ENCODE measurements at regions not wholly inside any gene's neighbourhood (a gene's known extent, or its start where the extent isn't known, plus 50 kb on each side); places are given as distances from the start of the nearest gene placed in this dataset.

GRCh38 chr14:29454026-29454693 lies 473.5 kb downstream of the PRKD1 start:
- intact Hi-C loops (cut with micrococcal nuclease) = no loop called here
- H3K9me3 Mint-ChIP-seq = peaks cover 0 to 15% (median 2%) of the 10 kb centered on the region in 8 donors
- no peaks in the 10 kb centered on the region for H3K36me3 Mint-ChIP-seq
- H3K27me3 ChIP-seq (ENCODE audit: insufficient read depth, low read length) = no peaks in the 10 kb centered on the region
- no peak for DNase-seq
- POLR2A ChIA-PET (ENCODE audit: partially characterized antibody) = no interaction called here
- no peak overlapping the region for H3K27ac Mint-ChIP-seq
- CTCF ChIA-PET (ENCODE audit: partially characterized antibody) = no interaction called here
- H3K9me3 ChIP-seq (ENCODE audit: control insufficient read depth in 1 of 2, low read length in 2 of 2) = no peaks in the 10 kb centered on the region
- no peaks in the 10 kb centered on the region for H3K4me1 Mint-ChIP-seq
- H3K27me3 Mint-ChIP-seq = no peaks in the 10 kb centered on the region
- H3K4me3 ChIP-seq (ENCODE audit: low read length in 2 of 2) = no peak overlapping the region
- no peak overlapping the region for H3K27ac ChIP-seq (ENCODE audit: low read depth, low read length)
- no peak overlapping the region for H3K4me3 Mint-ChIP-seq
- H3K4me1 ChIP-seq (ENCODE audit: insufficient read depth, low read length) = no peaks in the 10 kb centered on the region
- H3K36me3 ChIP-seq (ENCODE audit: insufficient read depth, low read length) = no peaks in the 10 kb centered on the region

DNA sequence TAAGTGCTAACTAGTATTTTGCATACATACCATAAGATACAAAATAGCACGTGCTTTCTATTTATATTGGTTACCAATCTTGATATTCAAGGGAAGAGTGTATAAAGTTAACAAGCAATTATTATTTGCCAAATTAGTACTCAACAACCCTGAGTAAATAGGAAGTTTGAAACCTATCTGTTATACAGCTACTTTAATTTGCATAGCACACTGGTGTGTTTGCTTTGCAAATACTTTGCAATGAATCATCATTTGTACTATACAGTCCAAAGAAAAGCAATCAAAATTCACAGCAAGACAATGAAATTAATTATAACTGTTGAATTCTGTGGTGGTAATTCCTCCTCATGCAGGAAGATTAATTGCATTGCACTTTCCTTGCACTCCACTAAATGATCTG lies 469.1 kb downstream of the PRKD1 start:
- Histone ChIP-seq H3K27ac (ENCODE audit: low read depth, low read length) (no peak overlapping the region), H3K27me3 (ENCODE audit: insufficient read depth, low read length) (no peaks in the 10 kb centered on the region), H3K9me3 (ENCODE audit: control insufficient read depth in 1 of 2, low read length in 2 of 2) (no peaks in the 10 kb centered on the region), H3K36me3 (ENCODE audit: insufficient read depth, low read length) (no peaks in the 10 kb centered on the region), H3K4me1 (ENCODE audit: insufficient read depth, low read length) (no peaks in the 10 kb centered on the region), H3K4me3 (ENCODE audit: low read length in 2 of 2) (no peak overlapping the region)
- H3K36me3 Mint-ChIP-seq = no peaks in the 10 kb centered on the region
- no peaks in the 10 kb centered on the region for H3K4me1 Mint-ChIP-seq
- POLR2A ChIA-PET (ENCODE audit: partially characterized antibody) = no interaction called here
- no peaks in the 10 kb centered on the region for H3K27me3 Mint-ChIP-seq
- H3K27ac Mint-ChIP-seq = no peak overlapping the region
- CTCF ChIA-PET (ENCODE audit: partially characterized antibody) = no interaction called here
- intact Hi-C loops (cut with micrococcal nuclease) = no loop called here
- no peak overlapping the region for H3K4me3 Mint-ChIP-seq
- no peak for DNase-seq
- H3K9me3 Mint-ChIP-seq = peaks cover 0 to 14% (median 3%) of the 10 kb centered on the region in 8 donors

GRCh38 chr14:29459531-29459930 lies 468.1 kb downstream of the PRKD1 start:
- intact Hi-C loops (cut with micrococcal nuclease) = no loop called here
- Mint-ChIP-seq H3K4me3 (no peak overlapping the region), H3K27ac (no peak overlapping the region), H3K27me3 (no peaks in the 10 kb centered on the region), H3K4me1 (no peaks in the 10 kb centered on the region), H3K9me3 (peaks cover 0 to 14% (median 4%) of the 10 kb centered on the region in 8 donors), H3K36me3 (no peaks in the 10 kb centered on the region)
- Histone ChIP-seq H3K4me3 (ENCODE audit: low read length in 2 of 2) (no peak overlapping the region), H3K27ac (ENCODE audit: low read depth, low read length) (no peak overlapping the region), H3K36me3 (ENCODE audit: insufficient read depth, low read length) (no peaks in the 10 kb centered on the region), H3K4me1 (ENCODE audit: insufficient read depth, low read length) (no peaks in the 10 kb centered on the region), H3K27me3 (ENCODE audit: insufficient read depth, low read length) (no peaks in the 10 kb centered on the region), H3K9me3 (ENCODE audit: control insufficient read depth in 1 of 2, low read length in 2 of 2) (no peaks in the 10 kb centered on the region)
- DNase-seq = no peak
- ChIA-PET CTCF (ENCODE audit: partially characterized antibody) (no interaction called here), POLR2A (ENCODE audit: partially characterized antibody) (no interaction called here)

DNA sequence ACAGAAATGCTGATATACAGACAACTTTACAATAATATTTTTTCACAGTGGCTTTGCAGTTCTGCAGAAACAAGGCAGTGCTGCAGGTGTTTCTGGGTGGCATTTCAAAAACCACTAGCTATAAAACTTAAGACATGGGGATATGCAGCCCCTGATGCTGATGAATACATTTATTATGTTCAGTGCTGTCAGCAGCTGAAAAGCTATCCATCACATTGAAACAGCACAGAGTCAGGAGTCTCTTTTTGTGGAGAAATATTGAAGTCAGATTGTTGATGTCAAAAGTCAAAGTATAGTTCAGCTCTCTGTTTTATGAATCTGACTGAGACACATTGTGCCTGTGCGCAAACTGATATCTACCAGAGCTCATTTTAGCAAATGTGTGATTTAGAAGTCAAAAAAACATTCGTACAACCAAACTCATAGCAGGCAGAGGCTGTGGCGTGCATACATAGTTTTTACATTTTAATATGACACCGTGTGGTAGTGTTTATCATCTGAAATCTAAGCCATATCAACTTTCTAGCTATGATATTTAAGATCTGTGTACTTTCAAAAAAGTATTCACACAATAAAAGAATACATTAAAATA lies 467.6 kb downstream of the PRKD1 start:
- no peaks in the 10 kb centered on the region for H3K36me3 ChIP-seq (ENCODE audit: insufficient read depth, low read length)
- intact Hi-C loops (cut with micrococcal nuclease) = no loop called here
- ChIA-PET POLR2A (ENCODE audit: partially characterized antibody) (no interaction called here), CTCF (ENCODE audit: partially characterized antibody) (no interaction called here)
- no peak overlapping the region for H3K4me3 ChIP-seq (ENCODE audit: low read length in 2 of 2)
- H3K4me1 ChIP-seq (ENCODE audit: insufficient read depth, low read length) = no peaks in the 10 kb centered on the region
- no peak overlapping the region for H3K27ac ChIP-seq (ENCODE audit: low read depth, low read length)
- DNase-seq = no peak
- no peak overlapping the region for H3K27ac Mint-ChIP-seq
- no peaks in the 10 kb centered on the region for H3K36me3 Mint-ChIP-seq
- no peaks in the 10 kb centered on the region for H3K4me1 Mint-ChIP-seq
- H3K9me3 ChIP-seq (ENCODE audit: control insufficient read depth in 1 of 2, low read length in 2 of 2) = no peaks in the 10 kb centered on the region
- peaks cover 0 to 14% (median 5%) of the 10 kb centered on the region in 8 donors for H3K9me3 Mint-ChIP-seq
- no peaks in the 10 kb centered on the region for H3K27me3 Mint-ChIP-seq
- no peaks in the 10 kb centered on the region for H3K27me3 ChIP-seq (ENCODE audit: insufficient read depth, low read length)
- H3K4me3 Mint-ChIP-seq = no peak overlapping the region

GRCh38 chr14:29461101-29461500 lies 466.5 kb downstream of the PRKD1 start:
- no peaks in the 10 kb centered on the region for H3K4me1 Mint-ChIP-seq
- intact Hi-C loops (cut with micrococcal nuclease) = no loop called here
- H3K27me3 ChIP-seq (ENCODE audit: insufficient read depth, low read length) = no peaks in the 10 kb centered on the region
- H3K9me3 ChIP-seq (ENCODE audit: control insufficient read depth in 1 of 2, low read length in 2 of 2) = no peaks in the 10 kb centered on the region
- DNase-seq = no peak
- H3K9me3 Mint-ChIP-seq = peaks cover 0 to 13% (median 4%) of the 10 kb centered on the region in 8 donors
- no peak overlapping the region for H3K4me3 Mint-ChIP-seq
- H3K36me3 Mint-ChIP-seq = no peaks in the 10 kb centered on the region
- no peak overlapping the region for H3K27ac ChIP-seq (ENCODE audit: low read depth, low read length)
- H3K4me3 ChIP-seq (ENCODE audit: low read length in 2 of 2) = no peak overlapping the region
- H3K36me3 ChIP-seq (ENCODE audit: insufficient read depth, low read length) = no peaks in the 10 kb centered on the region
- H3K27me3 Mint-ChIP-seq = no peaks in the 10 kb centered on the region
- H3K27ac Mint-ChIP-seq = no peak overlapping the region
- no peaks in the 10 kb centered on the region for H3K4me1 ChIP-seq (ENCODE audit: insufficient read depth, low read length)
- CTCF ChIA-PET (ENCODE audit: partially characterized antibody) = no interaction called here
- POLR2A ChIA-PET (ENCODE audit: partially characterized antibody) = no interaction called here

DNA sequence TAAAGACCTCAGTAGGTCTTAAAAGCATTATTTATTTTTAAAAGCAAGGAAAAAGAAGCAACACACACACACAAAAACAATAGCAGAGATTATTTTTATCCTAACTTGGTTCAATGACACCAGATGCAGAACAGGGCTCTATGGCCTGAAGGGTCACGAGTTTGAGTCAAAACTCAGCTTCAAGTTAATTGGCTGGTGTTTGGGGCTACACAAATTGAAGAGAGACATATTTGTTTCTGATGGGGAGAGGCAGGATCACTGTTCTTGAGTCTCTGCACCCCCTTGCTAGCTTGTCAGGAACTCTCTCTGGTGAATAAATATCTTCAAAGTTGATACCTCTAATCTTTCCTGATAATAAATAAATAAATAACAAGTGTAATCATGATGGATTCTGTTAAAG lies 466.1 kb downstream of the PRKD1 start:
- intact Hi-C loops (cut with micrococcal nuclease) = no loop called here
- no peak overlapping the region for H3K27ac ChIP-seq (ENCODE audit: low read depth, low read length)
- Mint-ChIP-seq H3K27me3 (no peaks in the 10 kb centered on the region), H3K27ac (no peak overlapping the region), H3K4me1 (no peaks in the 10 kb centered on the region), H3K9me3 (peaks cover 0 to 13% (median 4%) of the 10 kb centered on the region in 8 donors), H3K36me3 (no peaks in the 10 kb centered on the region), H3K4me3 (no peak overlapping the region)
- no peak overlapping the region for H3K4me3 ChIP-seq (ENCODE audit: low read length in 2 of 2)
- ChIA-PET CTCF (ENCODE audit: partially characterized antibody) (no interaction called here), POLR2A (ENCODE audit: partially characterized antibody) (no interaction called here)
- H3K4me1 ChIP-seq (ENCODE audit: insufficient read depth, low read length) = no peaks in the 10 kb centered on the region
- no peaks in the 10 kb centered on the region for H3K9me3 ChIP-seq (ENCODE audit: control insufficient read depth in 1 of 2, low read length in 2 of 2)
- DNase-seq = no peak
- no peaks in the 10 kb centered on the region for H3K27me3 ChIP-seq (ENCODE audit: insufficient read depth, low read length)
- H3K36me3 ChIP-seq (ENCODE audit: insufficient read depth, low read length) = no peaks in the 10 kb centered on the region

GRCh38 chr14:29462321-29462720 lies 465.3 kb downstream of the PRKD1 start:
- ChIA-PET CTCF (ENCODE audit: partially characterized antibody) (no interaction called here), POLR2A (ENCODE audit: partially characterized antibody) (no interaction called here)
- Histone ChIP-seq H3K4me1 (ENCODE audit: insufficient read depth, low read length) (no peaks in the 10 kb centered on the region), H3K36me3 (ENCODE audit: insufficient read depth, low read length) (no peaks in the 10 kb centered on the region), H3K4me3 (ENCODE audit: low read length in 2 of 2) (no peak overlapping the region), H3K27me3 (ENCODE audit: insufficient read depth, low read length) (no peaks in the 10 kb centered on the region), H3K27ac (ENCODE audit: low read depth, low read length) (no peak overlapping the region), H3K9me3 (ENCODE audit: control insufficient read depth in 1 of 2, low read length in 2 of 2) (no peaks in the 10 kb centered on the region)
- peaks cover 0 to 13% (median 5%) of the 10 kb centered on the region in 8 donors for H3K9me3 Mint-ChIP-seq
- no peaks in the 10 kb centered on the region for H3K36me3 Mint-ChIP-seq
- H3K27ac Mint-ChIP-seq = no peak overlapping the region
- no peak for DNase-seq
- H3K27me3 Mint-ChIP-seq = no peaks in the 10 kb centered on the region
- H3K4me3 Mint-ChIP-seq = no peak overlapping the region
- intact Hi-C loops (cut with micrococcal nuclease) = no loop called here
- no peaks in the 10 kb centered on the region for H3K4me1 Mint-ChIP-seq

All from CD4-positive, alpha-beta memory T cell (primary cell).